ENCODE measurements at regions not wholly inside any gene's neighbourhood (a gene's known extent, or its start where the extent isn't known, plus 50 kb on each side); places are given as distances from the start of the nearest gene placed in this dataset.

DNA sequence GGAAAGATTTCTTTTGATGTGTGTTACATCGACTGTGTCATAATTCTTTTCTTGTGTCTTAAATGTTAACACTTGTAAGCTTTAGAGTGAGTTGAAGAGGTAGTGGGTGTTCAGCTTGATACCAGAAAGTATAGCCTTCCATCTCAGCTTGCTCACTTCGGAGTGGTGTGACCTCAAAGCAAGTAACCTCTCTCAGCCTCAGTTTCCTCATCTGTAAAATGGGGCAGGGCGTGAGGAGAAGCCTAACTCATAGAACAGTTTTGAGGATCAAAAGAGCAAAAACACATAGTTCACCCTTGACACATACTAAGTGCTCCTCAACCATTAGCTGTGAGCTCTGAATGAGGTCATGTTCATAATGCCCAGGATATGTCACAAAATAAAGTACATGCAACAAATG is 434.8 kb upstream of the PROK2 start (continued):
- TF ChIP-seq REST (IDR thresholded peaks at IDR 0.05; ENCODE audit: unreplicated experiment) (no peak), ZNF331 (CRISPR knock-in tag; IDR thresholded peaks at IDR 0.05; ENCODE audit: low read depth) (no peak), STAT1 (IDR thresholded peaks at IDR 0.05; ENCODE audit: unreplicated experiment) (no peak), CTCF (conservative IDR thresholded peaks at IDR 0.05; ENCODE audit: low read depth in 2 of 2) (no peak)

GRCh38 chr3:72217570-72217969 is 432.6 kb upstream of the PROK2 start:
- ATAC-seq, result no peak
- Mint-ChIP-seq H3K36me3 (ENCODE audit: low read depth) (no peaks in the 10 kb centered on the region), H3K9me3 (no peaks in the 10 kb centered on the region; the same call in 2 of the 3 replicates), H3K27ac (no peak overlapping the region), H3K4me3 (no peak overlapping the region), H3K27me3 (ENCODE audit: insufficient read depth, low read depth, poor library complexity) (peaks cover 5% of the 10 kb centered on the region), H3K4me1 (no peaks in the 10 kb centered on the region)
- Histone ChIP-seq H2AFZ (no peak overlapping the region), H3K27me3 (ENCODE audit: insufficient read depth) (no peaks in the 10 kb centered on the region), H3K4me1 (ENCODE audit: insufficient read depth) (no peaks in the 10 kb centered on the region), H4K20me1 (replicated peaks; ENCODE audit: insufficient read depth) (no peaks in the 10 kb centered on the region), H3K79me2 (replicated peaks; ENCODE audit: insufficient read depth) (no peaks in the 10 kb centered on the region), H3K4me2 (no peak overlapping the region), H3K4me3 (no peak overlapping the region), H3K27ac (ENCODE audit: low read depth) (no peak overlapping the region), H3F3A (replicated peaks; ENCODE audit: low read depth) (no peaks in the 10 kb centered on the region), H3K9me2 (ENCODE audit: insufficient read depth) (no peaks in the 10 kb centered on the region; the same call in 1 of the 2 replicates), H3K36me3 (ENCODE audit: insufficient read depth) (no peaks in the 10 kb centered on the region)
- DNase-seq (ENCODE audit: low spot score), result no peak
- no peak for TF ChIP-seq JUNB (IDR thresholded peaks at IDR 0.05; ENCODE audit: unreplicated experiment)
- no peak for TF ChIP-seq CREB1 (CRISPR knock-in tag; IDR thresholded peaks at IDR 0.05; ENCODE audit: low read depth)
- no peak for TF ChIP-seq NANOG (IDR thresholded peaks at IDR 0.05; ENCODE audit: borderline replicate concordance)
